Activated CD8-positive, alpha-beta memory T cell treated with anti-CD3 and anti-CD28 coated beads, Interleukin-2, amount 50 U/mL, for 4 hours (primary cell): ENCODE measurements at regions not wholly inside any gene's neighbourhood (a gene's known extent, or its start where the extent isn't known, plus 50 kb on each side); places are given as distances from the start of the nearest gene placed in this dataset.

ENCODE experiments used
- DNase-seq: peaks from one replicate; pipeline ENCODE4 v3.0.0-alpha.2; 2020

GRCh38 chr22:48849963-48850657 is 977.6 kb downstream of the BRD1 start:
- no peak for DNase-seq

- no peak for DNase-seq
Observed at GRCh38 chr22:48849219-48849912, 978.3 kb downstream of the BRD1 start.

GRCh38 chr22:48846200-48846599 is 981.5 kb downstream of the BRD1 start:
- no peak for DNase-seq

GRCh38 chr22:48845356-48845936 is 982.2 kb downstream of the BRD1 start:
- no peak for DNase-seq

GRCh38 chr22:48844056-48844675 is 983.5 kb downstream of the BRD1 start:
- no peak for DNase-seq

GRCh38 chr22:48843640-48844039 is 984.0 kb downstream of the BRD1 start:
- DNase-seq: no peak

GRCh38 chr22:48842976-48843375 is 984.7 kb downstream of the BRD1 start:
- no peak for DNase-seq

DNA sequence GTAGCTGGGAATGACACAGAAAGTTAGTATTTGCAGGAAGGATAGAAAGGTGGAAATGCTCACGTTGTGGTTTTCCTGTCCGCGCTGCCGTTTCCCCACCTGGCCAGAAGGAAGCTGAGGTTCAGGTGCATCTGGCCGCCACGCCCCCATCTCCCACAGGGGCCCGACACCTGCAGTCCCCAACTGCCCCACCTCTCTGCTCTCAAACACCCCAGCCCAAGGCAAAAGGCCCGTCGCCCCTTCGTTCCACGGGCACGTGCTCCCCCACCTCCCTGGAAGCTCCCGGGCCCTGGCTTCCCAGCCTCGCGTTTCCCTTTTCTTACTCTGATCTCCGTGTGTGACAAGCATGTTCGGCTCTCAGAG is 985.1 kb downstream of the BRD1 start:
- no peak for DNase-seq

GRCh38 chr22:48841881-48842582 is 985.6 kb downstream of the BRD1 start:
- DNase-seq: no peak

DNA sequence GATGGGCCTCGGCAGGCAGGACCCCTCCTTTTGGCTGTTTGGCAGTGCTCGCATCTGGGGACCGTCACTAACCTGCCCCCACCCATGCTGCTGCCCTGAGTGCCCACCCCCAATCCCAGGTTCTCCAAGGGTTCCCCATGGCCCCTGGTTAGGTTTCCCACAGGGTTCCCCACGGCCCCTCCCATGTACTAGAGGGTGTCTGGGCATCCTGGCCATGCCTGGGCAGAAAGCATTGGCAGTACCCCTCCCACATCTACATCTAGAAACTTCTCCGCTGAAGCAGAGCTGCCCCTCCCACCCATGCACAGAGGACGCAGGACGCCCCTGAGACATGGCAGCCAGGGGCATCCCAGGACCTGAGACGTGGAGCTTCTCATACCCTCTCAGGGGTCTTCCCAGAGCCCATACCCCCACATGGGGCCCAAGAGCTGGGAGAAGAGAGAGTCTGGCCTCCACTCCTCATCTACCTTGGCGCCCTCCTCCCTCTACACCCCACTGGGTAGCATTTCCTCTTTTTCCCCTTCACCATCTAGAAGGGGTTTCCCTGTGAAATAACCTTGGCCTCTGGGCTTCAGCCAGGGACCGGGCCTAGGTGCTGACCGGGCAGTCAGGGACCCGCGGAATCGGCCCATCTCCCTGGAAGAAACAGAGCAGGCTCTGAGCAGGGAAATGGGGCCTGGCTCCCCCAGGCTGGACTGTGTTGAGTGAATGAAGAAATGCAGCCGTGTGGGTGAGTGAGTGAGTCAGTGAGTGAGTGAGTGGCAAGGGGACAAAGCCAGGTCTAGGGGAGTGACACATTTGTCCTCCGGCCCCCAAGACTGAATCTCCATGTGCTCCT is 987.3 kb downstream of the BRD1 start:
- no peak for DNase-seq

GRCh38 chr22:48838846-48839730 is 988.6 kb downstream of the BRD1 start:
- DNase-seq: no peak

GRCh38 chr22:48838376-48838775 is 989.3 kb downstream of the BRD1 start:
- no peak for DNase-seq

DNA sequence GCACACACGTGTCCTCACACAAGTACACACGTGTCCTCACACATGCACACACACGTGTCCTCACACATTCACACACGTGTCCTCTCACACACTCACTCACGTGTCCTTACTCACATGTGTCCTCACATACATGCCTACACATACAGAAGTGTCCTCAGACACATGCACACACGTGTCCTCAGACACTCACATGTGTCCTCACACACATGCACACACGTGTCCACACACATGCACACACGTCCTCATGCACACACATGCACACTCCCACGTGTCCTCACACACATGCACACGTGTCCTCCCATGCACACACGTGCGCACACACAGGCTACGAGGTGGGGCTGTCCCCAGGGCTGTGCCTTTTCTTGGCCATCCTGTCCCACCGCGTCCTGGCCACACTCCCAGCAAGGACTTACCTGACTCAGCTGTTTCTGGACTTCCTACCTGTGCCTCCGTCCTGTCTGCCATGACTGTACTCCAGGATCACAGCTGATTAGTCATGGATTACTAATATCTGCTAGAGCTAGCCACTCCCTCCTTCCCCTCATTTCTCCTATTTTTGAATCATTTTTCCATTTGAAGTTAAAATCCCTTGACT is 990.2 kb downstream of the BRD1 start:
- no peak for DNase-seq

DNA sequence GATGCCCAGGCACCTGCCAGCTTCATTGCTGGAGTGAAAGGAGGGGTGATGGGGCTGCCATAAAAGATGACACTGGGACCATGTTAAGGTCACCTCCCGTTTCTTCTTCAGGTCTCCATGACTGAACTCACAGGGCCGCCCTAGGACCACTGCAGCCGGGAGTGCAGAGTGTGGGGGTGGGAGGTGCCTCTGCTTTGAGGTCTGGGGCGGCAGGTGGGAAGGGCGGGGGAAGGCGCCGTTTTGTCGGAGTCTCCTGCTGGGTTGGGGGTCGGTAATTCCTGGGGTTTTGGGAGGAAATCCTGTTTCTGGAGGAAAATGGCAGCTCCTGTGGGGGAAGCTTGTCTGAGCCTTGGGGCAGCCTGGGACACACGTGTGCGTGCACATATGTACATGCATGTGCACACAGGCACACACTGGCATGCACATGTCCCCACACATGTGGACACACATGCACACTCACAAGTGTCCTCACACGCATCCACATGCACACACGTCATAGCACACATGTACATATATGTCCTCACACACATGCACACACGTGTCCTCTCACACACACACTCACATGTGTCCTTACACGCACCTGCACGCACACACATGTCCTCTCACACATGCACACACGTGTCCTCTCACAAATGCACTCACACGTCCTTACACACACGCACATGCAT is 990.9 kb downstream of the BRD1 start:
- no peak for DNase-seq

- no peak for DNase-seq
Observed at GRCh38 chr22:48835857-48836672, 991.6 kb downstream of the BRD1 start.

DNA sequence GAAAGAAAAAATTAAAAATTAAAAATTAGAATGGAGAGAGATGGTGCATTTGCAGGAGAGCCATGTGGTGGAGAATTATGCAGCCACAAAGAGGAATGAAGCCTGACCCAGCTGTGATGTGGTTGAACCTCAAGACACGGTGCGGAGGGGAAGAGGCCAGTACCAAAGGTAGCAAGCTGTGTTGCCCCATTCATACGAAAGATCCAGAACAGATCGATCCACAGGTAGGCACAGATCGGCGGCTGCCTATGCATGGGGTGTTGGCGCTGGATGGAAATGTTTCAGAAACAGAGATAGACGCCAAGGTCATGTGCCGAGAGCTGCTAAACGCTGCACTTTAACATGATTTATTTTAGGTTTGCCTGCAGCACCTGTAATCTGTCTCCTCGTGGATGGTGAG is 992.3 kb downstream of the BRD1 start:
- no peak for DNase-seq

DNA sequence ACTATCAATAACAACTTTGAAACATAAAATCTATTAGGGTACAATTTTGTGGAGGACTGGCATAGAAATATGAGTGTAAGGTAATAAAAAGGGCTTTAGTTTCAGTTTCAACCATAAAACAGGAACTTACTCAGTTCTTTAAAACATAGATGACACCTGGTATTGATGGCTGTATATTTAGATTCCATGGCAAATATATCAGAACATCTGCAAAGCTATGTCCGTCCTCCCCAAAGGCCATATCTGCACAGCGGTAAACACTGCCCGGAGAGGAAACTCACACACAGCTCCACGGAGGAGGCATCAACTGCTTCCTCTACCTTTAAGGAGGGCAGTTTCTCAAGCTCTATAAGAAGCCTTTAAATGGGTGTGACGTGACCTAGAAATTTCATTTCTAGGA is 993.3 kb downstream of the BRD1 start:
- no peak for DNase-seq

DNA sequence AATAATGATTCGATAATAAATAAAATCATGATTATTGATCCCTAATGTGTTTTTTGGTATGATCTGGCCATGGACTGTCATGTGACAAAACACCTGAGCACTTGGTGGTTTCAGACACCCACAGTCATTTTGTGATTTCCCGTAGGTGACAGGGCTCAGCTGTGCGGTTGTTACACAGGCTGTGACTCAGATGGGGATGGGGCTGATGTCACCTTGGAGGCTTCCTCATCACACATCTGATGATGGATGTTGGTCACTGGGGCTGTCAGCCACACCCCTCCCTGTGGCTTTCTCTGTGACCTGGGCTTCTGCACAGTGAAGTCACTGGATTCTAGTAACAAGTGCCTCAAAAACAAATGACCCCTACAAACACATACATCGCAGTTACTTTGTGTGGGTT is 995.1 kb downstream of the BRD1 start:
- DNase-seq: no peak

GRCh38 chr22:48829908-48830307 is 997.8 kb downstream of the BRD1 start:
- no peak for DNase-seq
